D721Med (cell line): ENCODE measurements at regions not wholly inside any gene's neighbourhood (a gene's known extent, or its start where the extent isn't known, plus 50 kb on each side); places are given as distances from the start of the nearest gene placed in this dataset.

Experiments used
- DNase-seq: peaks from one replicate; pipeline ENCODE4 v3.0.0; 2011; ENCODE audit warnings: low spot score; ENCODE audit not compliant: insufficient read length
- FAIRE-seq: peaks from 2 replicates; lab custom pipeline; 2011; peaks lifted over from hg19 to GRCh38; lab: Jason Lieb, UNC
- CTCF ChIP-seq: IDR thresholded peaks from 2 replicates; pipeline ENCODE4 v1.5.1; 2012; ENCODE audit warnings: mild to moderate bottlenecking, control low read depth; ENCODE audit not compliant: insufficient read depth; ENCODE audit errors: missing control alignments

- DNase-seq, result no peak
- TF ChIP-seq CTCF, result no peak
- no peak for FAIRE-seq
These were observed 52.2 kb downstream of the FAT3 start for GRCh38 chr11:92276773-92277172.

- DNase-seq, result no peak
- no peak for TF ChIP-seq CTCF
- no peak for FAIRE-seq
These were observed 53.3 kb downstream of the FAT3 start for GRCh38 chr11:92277871-92278270.

DNA sequence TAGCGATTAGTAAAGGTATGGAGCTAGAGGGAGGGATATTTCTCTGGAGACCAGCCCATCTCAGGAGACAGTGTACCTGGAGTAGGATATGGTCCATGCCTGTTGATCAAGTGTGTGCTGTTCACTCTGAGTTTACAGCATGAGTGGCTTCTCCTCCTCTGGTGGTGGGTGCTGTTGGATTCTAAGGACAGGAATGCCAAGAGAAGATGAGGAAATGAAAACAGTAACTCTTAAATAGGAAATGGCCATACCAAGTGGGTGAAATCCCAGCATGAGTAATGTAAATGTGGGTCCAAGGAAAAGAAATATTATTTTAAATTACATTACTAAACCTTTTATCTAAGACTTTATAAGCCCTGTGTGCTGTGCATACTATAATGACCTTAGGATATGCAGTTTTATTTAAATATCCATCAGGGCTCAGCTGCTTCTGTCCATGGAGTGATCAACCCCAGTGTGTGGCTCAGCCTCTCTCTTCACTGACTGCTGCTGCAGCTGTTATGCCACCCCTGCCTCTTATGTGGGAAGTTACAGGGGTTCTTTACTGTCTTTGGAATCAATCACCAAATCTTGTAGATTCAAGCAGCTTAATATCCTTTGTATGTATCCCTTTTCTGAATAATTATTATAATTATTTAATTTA, 54.3 kb downstream of the FAT3 start:
- no peak for DNase-seq
- no peak for TF ChIP-seq CTCF
- FAIRE-seq, result no peak

GRCh38 chr11:92284107-92284506, 59.5 kb downstream of the FAT3 start:
- FAIRE-seq (no peak), DNase-seq (no peak)
- no peak for TF ChIP-seq CTCF

- FAIRE-seq (no peak), DNase-seq (no peak)
- TF ChIP-seq CTCF, result no peak
These were observed 59.9 kb downstream of the FAT3 start for GRCh38 chr11:92284558-92284957.

GRCh38 chr11:92285776-92286175, 61.2 kb downstream of the FAT3 start:
- FAIRE-seq (no peak), DNase-seq (no peak)
- TF ChIP-seq CTCF, result no peak

DNA sequence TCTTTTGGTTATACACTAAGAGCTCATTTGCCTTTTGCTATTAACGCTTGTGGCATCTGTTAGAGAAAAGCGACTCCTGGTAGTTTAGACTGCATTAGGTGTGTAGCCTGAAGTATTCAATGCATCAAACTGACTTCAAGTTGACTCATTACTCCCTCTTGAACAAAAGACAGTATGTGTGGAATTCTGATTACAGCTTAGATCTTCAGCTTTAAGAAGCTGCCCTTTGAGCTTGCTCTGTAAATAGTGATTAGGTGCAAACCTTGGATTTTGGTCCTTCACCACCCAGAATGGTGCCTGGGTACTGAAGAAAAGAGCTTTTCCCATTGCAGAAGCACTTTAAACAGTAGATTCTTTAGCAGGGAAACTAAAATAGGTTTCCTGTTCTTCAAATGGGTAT, 62.1 kb downstream of the FAT3 start:
- no peak for TF ChIP-seq CTCF
- DNase-seq (no peak), FAIRE-seq (no peak)
